Heart left ventricle (tissue), 16 donors: ENCODE measurements at regions not wholly inside any gene's neighbourhood (a gene's known extent, or its start where the extent isn't known, plus 50 kb on each side); places are given as distances from the start of the nearest gene placed in this dataset.

Source experiments
- ATAC-seq, 4 donors: fragments of 200-7000 bp; cut with Tn5 transposase; one replicate each; pipeline ENCODE4 v1.9.1; 2020 to 2022; ENCODE audit warnings: moderate library complexity in 4 of 4, mild to moderate bottlenecking in 3 of 4, moderate number of reproducible peaks in 1 of 4
- DNase-seq, 5 donors: peaks; one replicate each; pipeline ENCODE4 v3.0.0-alpha.2; 2020
- H3K27ac ChIP-seq, 12 donors: fragments of 200-600 bp; sonication (generic) in 4 of 12; one replicate each; pipeline versions ENCODE4 v1.5.0 to v1.8.0; 2016 to 2022; ENCODE audit warnings: mild to moderate bottlenecking in 2 of 12
- H3K27me3 ChIP-seq, 9 donors: fragments of 200-600 bp; sonication (generic) in 2 of 9; one replicate each; pipeline versions ENCODE4 v1.5.1 to v1.8.0; 2016 to 2022; ENCODE audit warnings: mild to moderate bottlenecking in 3 of 9
- H3K36me3 ChIP-seq, 9 donors: fragments of 200-600 bp; sonication (generic) in 2 of 9; one replicate each; pipeline versions ENCODE4 v1.5.0 to v1.8.0; 2018 to 2022; ENCODE audit warnings: mild to moderate bottlenecking in 2 of 9
- H3K4me1 ChIP-seq, 12 donors: fragments of 200-600 bp; sonication (generic) in 4 of 12; one replicate each; pipeline versions ENCODE4 v1.5.0 to v1.8.0; 2016 to 2022; ENCODE audit warnings: mild to moderate bottlenecking in 3 of 12
- H3K4me3 ChIP-seq, 12 donors: fragments of 200-600 bp; sonication (generic) in 4 of 12; one replicate each; pipeline versions ENCODE4 v1.5.0 to v1.8.0; 2017 to 2022; ENCODE audit warnings: mild to moderate bottlenecking in 9 of 12, moderate library complexity in 4 of 12
- H3K9me3 ChIP-seq, 12 donors: fragments of 200-600 bp; sonication (generic) in 4 of 12; one replicate each; pipeline versions ENCODE4 v1.5.0 to v1.8.0; 2016 to 2022; ENCODE audit warnings: mild to moderate bottlenecking in 1 of 12
- POLR2A ChIP-seq, 2 donors: fragments of 450-650 bp; IDR thresholded peaks; one replicate each; pipeline ENCODE4 v1.6.1; 2017; ENCODE audit warnings: antibody characterized with exemption in 2 of 2, mild to moderate bottlenecking in 2 of 2, moderate library complexity in 2 of 2
- WGBS, 4 donors: extraction: QIAGEN DNeasy Blood & Tissue Kit in 2 of 4; methylation state at CpG; one replicate each; pipeline versions ENCODE4 v1.1.5 to v1.1.7; 2013 to 2018; 5-methylcytosine and 5-hydroxymethylcytosine counted together
- intact Hi-C, 10 donors: fragments of 100-400 bp; cut with DNase I; formaldehyde crosslinking; loops; one replicate each; pipeline versions ENCODE4 v1.11.1 to v1.14.2; 2022
- TF ChIP-seq, protein P1 (sequence below), 12 donors: fragments of 200-600 bp; sonication (generic) in 4 of 12; IDR thresholded peaks; one replicate each; pipeline versions ENCODE4 v1.5.0 to v1.8.0; 2018 to 2022; ENCODE audit warnings: antibody characterized with exemption in 12 of 12, mild to moderate bottlenecking in 5 of 12
- donor health status: ischemic (EF 13 %, LVEDD 7.1; RV severe dilation, severe dysfunction).
- donor health status: healthy with polysubstance abuse.
- donor health status: DM: no; HTN: yes; CAD: no.
- donor health status: DM: no; HTN: no; CAD: no.
- donor health status: ischemic (EF 25% LVEDD 6.9; RV normal size, moderate dysfunction).
- donor health status: ischemic (EF 25% LVEDD 5.7; RV mildly dilated, moderate dysfunction).
- donor health status: healthy.
- donor health status: DM: yes; HTN: yes; CAD: no.
- donor health status: ischemic (EF 35%, LVEDD 5.7; RV mildly dilated, moderate dysfunction).
- donor health status: nonischemic (EF 11% LVEDD 7.7; RV severe dilation, severe dysfunction).
- donor health status: DM: yes; HTN: yes; CAD: no.
- donor health status: PGD.
- donor health status: ischemic (EF 29% LVEDD 5.4; RV normal size, mild dysfunction).
- donor health status: nonischemic (EF 23%, LVEDD 6.1; RV moderate dilation, normal function).

DNA sequence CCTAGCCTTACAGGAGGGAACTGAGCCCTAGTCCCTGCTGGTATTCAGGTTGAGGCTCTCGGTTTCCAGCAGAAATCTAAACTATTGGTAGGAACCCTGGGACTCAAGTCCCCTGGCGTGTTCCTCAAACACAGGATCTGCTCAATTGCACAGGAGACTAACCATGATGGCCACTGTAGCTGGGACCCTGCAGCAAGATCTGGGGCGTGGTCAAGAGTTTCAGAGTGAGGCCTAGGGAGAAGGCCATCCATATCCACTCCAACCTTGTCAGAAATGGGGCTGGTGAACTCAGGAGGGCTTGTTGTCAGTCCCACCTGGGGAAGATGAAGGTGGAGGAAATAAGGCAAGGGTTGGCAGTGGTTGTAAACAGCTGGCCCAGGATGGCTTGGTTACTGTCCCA is 49.9 kb upstream of the PAX6 start:
- H3K9me3 ChIP-seq, result no peaks in the 10 kb centered on the region
- WGBS, 4 donors, result 74 to 91% (median 79%) methylated on average over 2 to 3 of the region's 3 CpGs
- ATAC-seq (no peak), DNase-seq (no peak)
- H3K27me3 ChIP-seq, result peaks cover 0 to 32% (median 0%) of the 10 kb centered on the region in 9 donors
- H3K36me3 ChIP-seq, result no peaks in the 10 kb centered on the region
- no peak overlapping the region for H3K4me3 ChIP-seq
- TF ChIP-seq, protein P1, sequence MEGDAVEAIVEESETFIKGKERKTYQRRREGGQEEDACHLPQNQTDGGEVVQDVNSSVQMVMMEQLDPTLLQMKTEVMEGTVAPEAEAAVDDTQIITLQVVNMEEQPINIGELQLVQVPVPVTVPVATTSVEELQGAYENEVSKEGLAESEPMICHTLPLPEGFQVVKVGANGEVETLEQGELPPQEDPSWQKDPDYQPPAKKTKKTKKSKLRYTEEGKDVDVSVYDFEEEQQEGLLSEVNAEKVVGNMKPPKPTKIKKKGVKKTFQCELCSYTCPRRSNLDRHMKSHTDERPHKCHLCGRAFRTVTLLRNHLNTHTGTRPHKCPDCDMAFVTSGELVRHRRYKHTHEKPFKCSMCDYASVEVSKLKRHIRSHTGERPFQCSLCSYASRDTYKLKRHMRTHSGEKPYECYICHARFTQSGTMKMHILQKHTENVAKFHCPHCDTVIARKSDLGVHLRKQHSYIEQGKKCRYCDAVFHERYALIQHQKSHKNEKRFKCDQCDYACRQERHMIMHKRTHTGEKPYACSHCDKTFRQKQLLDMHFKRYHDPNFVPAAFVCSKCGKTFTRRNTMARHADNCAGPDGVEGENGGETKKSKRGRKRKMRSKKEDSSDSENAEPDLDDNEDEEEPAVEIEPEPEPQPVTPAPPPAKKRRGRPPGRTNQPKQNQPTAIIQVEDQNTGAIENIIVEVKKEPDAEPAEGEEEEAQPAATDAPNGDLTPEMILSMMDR (IDR thresholded peaks at IDR 0.05), result no peak
- TF ChIP-seq POLR2A (IDR thresholded peaks at IDR 0.05), result no peak
- no peaks in the 10 kb centered on the region for H3K4me1 ChIP-seq
- H3K27ac ChIP-seq, result no peak overlapping the region
- intact Hi-C loops, result loop anchor here in 2 of 10 donors (10.0 kb wide), 2 partner anchors 376 to 616 kb away; no protein-coding TSS in a partner anchor
